Karpas-422 (cell line): ENCODE measurements at regions not wholly inside any gene's neighbourhood (a gene's known extent, or its start where the extent isn't known, plus 50 kb on each side); places are given as distances from the start of the nearest gene placed in this dataset.

Source experiments
- DNase-seq: peaks from one replicate; pipeline ENCODE4 v3.0.0-alpha.2; 2015
- H2AFZ ChIP-seq: fragments of 200-600 bp; sonication (generic); 2 replicates; pipeline ENCODE4 v1.6.1; 2014; ENCODE audit warnings: antibody characterized with exemption, low read length, mixed read lengths
- H3K27ac ChIP-seq: fragments of 200-600 bp; sonication (generic); 2 replicates; pipeline ENCODE4 v1.5.1; 2014; ENCODE audit warnings: mild to moderate bottlenecking, low read length, moderate library complexity
- H3K27me3 ChIP-seq: fragments of 200-600 bp; sonication (generic); 2 replicates; pipeline ENCODE4 v1.6.1; 2014; ENCODE audit warnings: low read length, mixed read lengths
- H3K36me3 ChIP-seq: fragments of 200-600 bp; sonication (generic); 2 replicates; pipeline ENCODE4 v1.6.1; 2014; ENCODE audit warnings: low read length, mixed read lengths; ENCODE audit not compliant: insufficient read depth
- H3K4me1 ChIP-seq: fragments of 200-600 bp; sonication (generic); 2 replicates; pipeline ENCODE4 v1.6.1; 2014; ENCODE audit warnings: mild to moderate bottlenecking, low read length, mixed read lengths
- H3K4me2 ChIP-seq: fragments of 200-600 bp; sonication (generic); 2 replicates; pipeline ENCODE4 v1.6.1; 2014; ENCODE audit warnings: low read length, low read depth, mild to moderate bottlenecking; ENCODE audit not compliant: poor library complexity, severe bottlenecking
- H3K4me3 ChIP-seq: fragments of 200-600 bp; sonication (generic); 2 replicates; pipeline ENCODE4 v1.5.1; 2014; ENCODE audit warnings: mild to moderate bottlenecking, antibody characterized with exemption, low read length, mixed read lengths
- H3K79me2 ChIP-seq: fragments of 200-600 bp; sonication (generic); 2 replicates; pipeline ENCODE4 v1.6.1; 2014; ENCODE audit warnings: mild to moderate bottlenecking, low read length, mixed read lengths
- H3K9ac ChIP-seq: fragments of 200-600 bp; sonication (generic); 2 replicates; pipeline ENCODE4 v1.6.0; 2014; ENCODE audit warnings: low read length
- H3K9me2 ChIP-seq: fragments of 200-600 bp; sonication (generic), shearing (Covaris generic); replicated peaks from 2 replicates; pipeline ENCODE4 v1.6.0; 2014; ENCODE audit warnings: mild to moderate bottlenecking, low read length, moderate library complexity; ENCODE audit not compliant: insufficient read depth
- H3K9me3 ChIP-seq: fragments of 300-700, 200-600 bp; sonication (generic); 2 replicates; pipeline ENCODE4 v1.6.1; 2014; ENCODE audit warnings: low read length, mixed read lengths
- H4K20me1 ChIP-seq: fragments of 200-600 bp; sonication (generic); 2 replicates; pipeline ENCODE4 v1.6.1; 2014; ENCODE audit warnings: mild to moderate bottlenecking, antibody characterized with exemption, low read length, low read depth; ENCODE audit not compliant: insufficient read depth

DNA sequence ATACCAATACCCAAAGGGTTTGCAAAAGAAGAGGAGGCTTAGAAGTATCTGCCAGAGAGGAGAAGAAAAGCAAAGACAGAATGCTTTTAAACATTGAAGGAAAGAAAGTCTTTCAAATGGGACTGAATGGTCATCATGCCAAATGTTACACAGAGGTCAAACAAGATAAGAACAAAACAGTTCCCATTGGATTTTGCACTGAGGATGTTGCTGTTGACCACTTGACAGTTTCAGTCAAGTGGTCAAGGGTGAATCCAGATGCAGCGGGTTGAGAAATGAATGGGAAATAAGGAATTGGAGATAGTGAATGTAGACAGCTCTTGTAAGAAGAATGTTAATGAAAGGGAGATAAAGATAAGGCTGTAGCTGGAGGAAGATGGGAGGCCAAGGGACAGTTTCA lies 64.8 kb upstream of the FGG start:
- Histone ChIP-seq H3K27ac (no peak overlapping the region), H3K4me3 (no peak overlapping the region), H3K9ac (no peak overlapping the region), H3K4me1 (no peaks in the 10 kb centered on the region), H4K20me1 (no peaks in the 10 kb centered on the region), H3K79me2 (no peaks in the 10 kb centered on the region), H2AFZ (no peak overlapping the region), H3K4me2 (no peak overlapping the region), H3K9me3 (no peaks in the 10 kb centered on the region), H3K36me3 (no peaks in the 10 kb centered on the region), H3K27me3 (no peaks in the 10 kb centered on the region), H3K9me2 (no peaks in the 10 kb centered on the region)
- no peak for DNase-seq

DNA sequence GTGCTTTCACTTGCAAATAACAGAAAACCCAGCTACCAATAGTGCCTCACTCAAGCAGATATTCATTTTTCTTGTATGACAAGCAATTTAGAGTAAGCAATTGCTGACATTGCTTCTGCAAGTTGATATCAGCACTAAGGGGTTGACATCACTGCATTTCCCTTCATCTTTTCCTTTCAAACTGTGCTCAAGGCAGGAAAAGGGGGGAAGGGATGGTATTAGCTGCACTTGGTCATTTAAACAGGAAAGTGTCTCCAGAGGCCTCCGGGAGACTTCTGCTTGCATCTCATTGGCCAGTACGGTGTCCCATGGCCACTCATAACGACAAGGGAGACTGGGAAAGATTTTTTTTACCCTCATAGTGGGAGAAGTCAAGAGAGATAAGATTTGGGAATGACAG lies 65.5 kb upstream of the FGG start:
- no peaks in the 10 kb centered on the region for H3K36me3 ChIP-seq
- no peaks in the 10 kb centered on the region for H3K9me2 ChIP-seq
- no peaks in the 10 kb centered on the region for H3K9me3 ChIP-seq
- no peak overlapping the region for H3K9ac ChIP-seq
- H3K4me2 ChIP-seq: no peak overlapping the region
- no peaks in the 10 kb centered on the region for H4K20me1 ChIP-seq
- H3K27ac ChIP-seq: no peak overlapping the region
- no peak overlapping the region for H3K4me3 ChIP-seq
- no peak for DNase-seq
- H2AFZ ChIP-seq: no peak overlapping the region
- H3K79me2 ChIP-seq: no peaks in the 10 kb centered on the region
- H3K4me1 ChIP-seq: peaks cover 6% of the 10 kb centered on the region
- no peaks in the 10 kb centered on the region for H3K27me3 ChIP-seq

DNA sequence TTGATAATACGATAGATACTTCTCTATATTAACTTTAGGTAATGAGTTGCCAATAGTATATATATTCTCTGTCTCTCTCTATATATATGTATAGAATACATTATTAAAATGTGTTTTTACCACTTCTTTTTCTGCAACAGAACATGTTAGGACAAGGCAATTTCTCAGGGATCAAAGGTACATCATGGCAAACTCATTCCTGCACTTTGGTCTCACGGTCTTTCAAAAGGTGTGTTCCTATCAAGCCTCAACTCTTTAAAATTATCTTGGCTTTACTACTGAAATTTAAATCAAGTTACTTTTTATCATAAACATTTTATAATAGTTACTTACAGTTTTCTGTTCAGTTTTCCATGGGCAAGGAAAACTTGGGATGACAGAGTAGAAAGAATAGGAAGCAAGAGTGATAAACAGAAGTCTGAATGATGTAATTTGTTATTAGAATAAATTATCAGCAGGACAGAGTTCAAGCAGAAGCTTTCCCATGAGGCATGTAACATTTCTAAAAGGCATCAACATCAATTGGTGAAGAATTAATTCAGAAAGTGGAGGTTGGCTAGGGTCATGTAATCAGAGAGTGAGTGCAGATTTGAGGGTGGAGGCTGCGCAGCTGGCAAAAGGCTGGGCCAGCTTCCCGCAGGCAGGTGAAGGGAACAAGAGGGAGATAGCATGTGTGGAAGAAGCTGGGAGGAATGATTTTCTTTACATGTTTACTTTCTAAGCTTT lies 59.7 kb upstream of the LRAT start:
- Histone ChIP-seq H3K9ac (no peak overlapping the region), H3K27ac (no peak overlapping the region), H3K36me3 (no peaks in the 10 kb centered on the region), H3K27me3 (no peaks in the 10 kb centered on the region), H3K4me2 (no peak overlapping the region), H3K79me2 (no peaks in the 10 kb centered on the region), H2AFZ (no peak overlapping the region), H3K4me1 (peaks cover 6% of the 10 kb centered on the region), H3K9me2 (no peaks in the 10 kb centered on the region), H3K9me3 (no peaks in the 10 kb centered on the region), H4K20me1 (no peaks in the 10 kb centered on the region), H3K4me3 (no peak overlapping the region)
- DNase-seq: no peak

DNA sequence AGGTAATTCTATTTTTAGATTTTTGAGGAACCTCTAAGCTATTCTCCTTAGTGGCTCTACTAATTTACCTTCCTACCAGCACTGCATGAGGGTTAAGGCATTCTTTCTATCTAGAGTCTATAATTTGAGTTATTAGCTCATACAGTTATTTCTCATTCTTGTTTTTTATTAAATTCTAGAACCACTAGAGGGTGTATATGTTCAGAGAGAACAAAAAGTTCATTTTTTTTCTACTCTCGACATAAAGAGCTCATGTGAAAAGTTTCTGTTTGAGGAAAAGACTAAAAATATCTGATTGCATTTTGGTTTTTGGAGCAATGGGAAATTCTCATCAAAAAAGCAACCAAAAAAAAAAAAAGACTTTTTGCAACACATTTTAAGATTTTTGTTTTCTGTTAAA lies 57.0 kb upstream of the LRAT start:
- Histone ChIP-seq H3K27ac (no peak overlapping the region), H4K20me1 (no peaks in the 10 kb centered on the region), H3K4me1 (peaks cover 6% of the 10 kb centered on the region), H3K36me3 (no peaks in the 10 kb centered on the region), H3K27me3 (no peaks in the 10 kb centered on the region), H3K79me2 (no peaks in the 10 kb centered on the region), H3K4me3 (no peak overlapping the region), H3K9me2 (no peaks in the 10 kb centered on the region), H3K9ac (no peak overlapping the region), H2AFZ (no peak overlapping the region), H3K9me3 (no peaks in the 10 kb centered on the region), H3K4me2 (no peak overlapping the region)
- DNase-seq: peak; percentile 65

DNA sequence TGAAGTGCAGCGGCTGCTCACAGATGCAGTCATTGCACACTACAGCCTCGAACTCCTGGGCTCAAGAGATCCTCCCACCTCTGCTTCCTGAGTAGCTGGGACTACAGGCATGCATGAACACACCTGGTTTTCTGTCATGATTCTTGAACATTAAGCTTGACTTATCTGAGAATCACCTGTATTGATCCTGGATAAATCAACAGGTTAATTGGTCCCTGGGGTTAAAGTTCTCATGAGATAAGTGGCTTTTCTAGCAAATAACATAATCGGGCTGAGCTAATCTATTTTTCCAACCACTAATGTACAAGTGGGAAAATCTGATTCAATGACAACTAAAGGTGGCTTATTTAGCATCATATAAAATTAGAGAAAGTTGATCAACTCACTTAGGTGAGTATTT lies 56.0 kb upstream of the LRAT start:
- no peaks in the 10 kb centered on the region for H3K9me3 ChIP-seq
- H3K79me2 ChIP-seq: no peaks in the 10 kb centered on the region
- no peaks in the 10 kb centered on the region for H3K9me2 ChIP-seq
- H3K27me3 ChIP-seq: no peaks in the 10 kb centered on the region
- no peaks in the 10 kb centered on the region for H3K36me3 ChIP-seq
- H3K4me3 ChIP-seq: no peak overlapping the region
- H3K4me1 ChIP-seq: peaks cover under 1% of the 10 kb centered on the region; the same call in 1 of the 2 replicates
- no peak overlapping the region for H2AFZ ChIP-seq
- H3K27ac ChIP-seq: no peak overlapping the region
- H3K9ac ChIP-seq: no peak overlapping the region
- no peaks in the 10 kb centered on the region for H4K20me1 ChIP-seq
- H3K4me2 ChIP-seq: no peak overlapping the region
- no peak for DNase-seq

DNA sequence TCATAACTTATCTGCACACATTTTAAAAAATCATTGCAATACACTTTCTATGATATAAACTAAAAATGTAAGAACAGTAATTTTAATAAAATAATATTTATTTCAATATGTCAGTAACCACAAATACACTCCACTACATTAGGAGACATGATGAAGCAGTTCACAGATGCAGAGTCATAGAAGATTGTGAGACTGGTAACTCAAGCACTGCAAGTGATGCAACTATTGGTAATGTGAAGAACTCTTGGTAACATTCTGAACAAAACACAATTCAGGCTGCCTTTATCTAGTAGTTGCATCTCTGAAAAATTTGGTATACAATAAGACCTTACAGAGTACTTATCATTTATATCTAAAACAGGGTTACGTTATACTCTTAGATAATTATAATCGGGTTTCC lies 52.6 kb upstream of the LRAT start:
- no peaks in the 10 kb centered on the region for H4K20me1 ChIP-seq
- no peak overlapping the region for H3K4me2 ChIP-seq

DNA sequence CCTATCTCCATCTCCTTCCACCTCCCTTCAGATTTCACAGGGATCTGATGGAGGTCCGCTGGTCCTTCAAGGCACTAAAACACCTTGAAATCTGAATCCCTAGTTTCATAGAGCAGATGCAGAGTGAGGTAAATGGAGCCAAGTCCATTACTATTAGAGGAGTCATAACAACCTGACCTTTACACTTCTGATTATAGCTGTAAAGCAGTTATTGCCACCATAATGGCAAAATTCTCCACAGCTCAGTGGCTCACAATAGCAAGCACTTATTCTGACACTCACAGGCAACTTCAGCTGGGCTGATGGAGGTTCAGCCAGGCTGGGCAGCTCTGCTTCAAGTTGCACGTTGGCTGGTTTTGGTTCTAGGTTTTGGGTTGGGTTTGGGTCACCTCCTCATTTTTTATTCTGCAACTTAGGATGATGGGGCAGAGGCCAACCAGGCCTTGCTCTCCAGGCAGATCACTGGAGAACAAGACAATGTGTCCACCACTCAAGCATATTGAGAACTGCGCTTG lies 51.4 kb upstream of the LRAT start:
- H3K4me1 ChIP-seq: no peaks in the 10 kb centered on the region
- H3K4me3 ChIP-seq: no peak overlapping the region
- H3K79me2 ChIP-seq: no peaks in the 10 kb centered on the region

More for the DNA sequence above, 52.6 kb upstream of the LRAT start:
- Histone ChIP-seq H3K79me2 (no peaks in the 10 kb centered on the region), H3K36me3 (no peaks in the 10 kb centered on the region), H3K4me1 (no peaks in the 10 kb centered on the region), H2AFZ (no peak overlapping the region), H3K9me3 (no peaks in the 10 kb centered on the region), H3K27ac (no peak overlapping the region), H3K9ac (no peak overlapping the region), H3K27me3 (no peaks in the 10 kb centered on the region), H3K9me2 (no peaks in the 10 kb centered on the region), H3K4me3 (no peak overlapping the region)
- DNase-seq: no peak

More for the DNA sequence above, 51.4 kb upstream of the LRAT start:
- Histone ChIP-seq H3K9me3 (no peaks in the 10 kb centered on the region), H2AFZ (no peak overlapping the region), H3K9ac (no peak overlapping the region), H3K27ac (no peak overlapping the region), H3K9me2 (no peaks in the 10 kb centered on the region), H3K4me2 (no peak overlapping the region), H4K20me1 (no peaks in the 10 kb centered on the region), H3K36me3 (no peaks in the 10 kb centered on the region), H3K27me3 (no peaks in the 10 kb centered on the region)
- no peak for DNase-seq
